Kidney (tissue), 13 donors: ENCODE measurements at regions not wholly inside any gene's neighbourhood (a gene's known extent, or its start where the extent isn't known, plus 50 kb on each side); places are given as distances from the start of the nearest gene placed in this dataset.

Source experiments
- DNase-seq, 5 donors: peaks; one replicate each; pipeline ENCODE4 v3.0.0-alpha.2; 2013 to 2020
- FAIRE-seq: peaks from 2 replicates; lab custom pipeline; 2012; peaks lifted over from hg19 to GRCh38; lab: Jason Lieb, UNC
- H3K27ac ChIP-seq, 2 donors: one replicate each; pipeline ENCODE4 v1.7.0; 2013; ENCODE audit warnings: low read depth in 2 of 2, low read length in 2 of 2, inconsistent platforms in 1 of 2
- H3K27me3 ChIP-seq: one replicate; pipeline ENCODE4 v1.7.1; 2013; ENCODE audit warnings: low read length, inconsistent platforms; ENCODE audit not compliant: control insufficient read depth, insufficient read depth
- H3K36me3 ChIP-seq, 3 donors: one replicate each; pipeline versions ENCODE4 v1.7.0 to v1.7.1; 2013; ENCODE audit warnings: low read length in 3 of 3, control low read depth in 1 of 3, inconsistent platforms in 1 of 3; ENCODE audit not compliant: insufficient read depth in 3 of 3, control insufficient read depth in 2 of 3
- H3K4me1 ChIP-seq, 3 donors: one replicate each; pipeline versions ENCODE4 v1.7.0 to v1.7.1; 2013; ENCODE audit warnings: low read length in 3 of 3, inconsistent platforms in 1 of 3, low read depth in 1 of 3; ENCODE audit not compliant: control insufficient read depth in 2 of 3, insufficient read depth in 2 of 3
- H3K4me3 ChIP-seq, 3 donors: one replicate each; pipeline versions ENCODE4 v1.7.0 to v1.8.1; 2013; ENCODE audit warnings: low read length in 3 of 3, control low read depth in 1 of 3, inconsistent platforms in 1 of 3
- H3K9ac ChIP-seq, 3 donors: one replicate each; pipeline versions ENCODE4 v1.7.0 to v1.7.1; 2013; ENCODE audit warnings: low read length in 3 of 3, control low read depth in 1 of 3, inconsistent platforms in 1 of 3
- H3K9me3 ChIP-seq, 3 donors: one replicate each; pipeline versions ENCODE4 v1.7.0 to v1.7.1; 2013; ENCODE audit warnings: low read length in 3 of 3, control low read depth in 1 of 3, inconsistent platforms in 1 of 3; ENCODE audit not compliant: control insufficient read depth in 2 of 3, insufficient read depth in 1 of 3
- CTCF ChIP-seq: IDR thresholded peaks from 3 replicates; pipeline ENCODE4 v1.5.1; 2012; ENCODE audit warnings: mild to moderate bottlenecking, moderate library complexity, borderline replicate concordance; ENCODE audit not compliant: insufficient read depth; ENCODE audit errors: extremely low read depth
- intact Hi-C: fragments of 100-400 bp; cut with DNase I; formaldehyde crosslinking; loops from one replicate; pipeline ENCODE4 v1.11.1; 2022
- donor health status: control.
- donor health status: control.
- donor health status: control.
- donor health status: control.
- donor health status: control.
- donor health status: DM: yes; HTN: yes; CAD: no.
- donor health status: Normal renal cell carcinoma (clear cell type).

- Histone ChIP-seq H3K4me3 (no peak overlapping the region), H3K36me3 (no peaks in the 10 kb centered on the region), H3K9ac (no peak overlapping the region), H3K27ac (no peak overlapping the region), H3K9me3 (no peaks in the 10 kb centered on the region), H3K27me3 (no peaks in the 10 kb centered on the region), H3K4me1 (no peaks in the 10 kb centered on the region)
- no peak for DNase-seq
- no peak for TF ChIP-seq CTCF
- FAIRE-seq, result no peak
- intact Hi-C loops, result no loop called here
These were observed 163.5 kb upstream of the POU3F3 start for GRCh38 chr2:104690255-104690984.

- no peak for TF ChIP-seq CTCF
- Histone ChIP-seq H3K4me1 (no peaks in the 10 kb centered on the region), H3K9me3 (no peaks in the 10 kb centered on the region), H3K9ac (no peak overlapping the region), H3K4me3 (no peak overlapping the region), H3K36me3 (no peaks in the 10 kb centered on the region), H3K27ac (no peak overlapping the region), H3K27me3 (no peaks in the 10 kb centered on the region)
- no peak for DNase-seq
- intact Hi-C loops, result no loop called here
- no peak for FAIRE-seq
These were observed 155.6 kb upstream of the POU3F3 start for GRCh38 chr2:104698276-104698675.

GRCh38 chr2:104701411-104701911 lies 152.5 kb upstream of the POU3F3 start:
- no peak for FAIRE-seq
- Histone ChIP-seq H3K9me3 (no peaks in the 10 kb centered on the region), H3K4me3 (no peak overlapping the region), H3K27ac (no peak overlapping the region), H3K4me1 (peaks cover 0 to 2% (median 0%) of the 10 kb centered on the region in 3 donors), H3K27me3 (no peaks in the 10 kb centered on the region), H3K36me3 (no peaks in the 10 kb centered on the region), H3K9ac (no peak overlapping the region)
- peak in 1 of 5 donors; percentile 3 for DNase-seq
- intact Hi-C loops, result no loop called here
- no peak for TF ChIP-seq CTCF
